ENCODE measurements at regions not wholly inside any gene's neighbourhood (a gene's known extent, or its start where the extent isn't known, plus 50 kb on each side); places are given as distances from the start of the nearest gene placed in this dataset.
"Not testable (repeated sequence)": the region's sequence is repeated elsewhere in the genome, so short reads cannot be mapped to it uniquely, and the experiment has no call there.

DNA sequence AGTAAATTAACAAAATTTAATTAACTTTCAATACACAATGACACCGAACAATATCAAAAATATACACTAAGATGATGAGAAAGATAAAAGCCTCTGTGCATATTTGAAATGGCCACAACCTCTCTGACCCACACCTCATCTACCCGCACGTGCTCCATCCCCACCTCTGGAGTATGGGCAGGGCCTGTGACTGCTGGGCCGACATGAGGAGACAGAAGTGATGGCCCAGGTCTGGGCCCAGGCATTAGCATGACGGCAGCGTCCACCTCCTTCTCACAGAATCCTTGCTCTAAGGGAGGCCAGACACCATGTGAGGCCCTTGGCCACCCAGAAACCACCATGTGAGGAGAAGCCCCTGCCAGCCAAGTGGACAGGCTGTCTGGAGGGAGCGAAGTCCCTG, 122.1 kb upstream of the RNF32 start:
- H3K27me3 ChIP-seq, result no peaks in the 10 kb centered on the region
- no peaks in the 10 kb centered on the region for H3K4me1 ChIP-seq (ENCODE audit: insufficient read depth)
- no peak overlapping the region for H3K27ac ChIP-seq
- WGBS, 3 donors, result 87 to 96% (median 93%) methylated on average over 7 of the region's 7 CpGs
- intact Hi-C loops (cut with DNase I), result no loop called here
- DNase-seq, result no peak
- no peak overlapping the region for H3K4me3 ChIP-seq
- no peaks in the 10 kb centered on the region for H3K9me3 ChIP-seq
- no peaks in the 10 kb centered on the region for H3K36me3 ChIP-seq
- no peak for TF ChIP-seq POLR2A (IDR thresholded peaks at IDR 0.05)
- TF ChIP-seq, protein P1, sequence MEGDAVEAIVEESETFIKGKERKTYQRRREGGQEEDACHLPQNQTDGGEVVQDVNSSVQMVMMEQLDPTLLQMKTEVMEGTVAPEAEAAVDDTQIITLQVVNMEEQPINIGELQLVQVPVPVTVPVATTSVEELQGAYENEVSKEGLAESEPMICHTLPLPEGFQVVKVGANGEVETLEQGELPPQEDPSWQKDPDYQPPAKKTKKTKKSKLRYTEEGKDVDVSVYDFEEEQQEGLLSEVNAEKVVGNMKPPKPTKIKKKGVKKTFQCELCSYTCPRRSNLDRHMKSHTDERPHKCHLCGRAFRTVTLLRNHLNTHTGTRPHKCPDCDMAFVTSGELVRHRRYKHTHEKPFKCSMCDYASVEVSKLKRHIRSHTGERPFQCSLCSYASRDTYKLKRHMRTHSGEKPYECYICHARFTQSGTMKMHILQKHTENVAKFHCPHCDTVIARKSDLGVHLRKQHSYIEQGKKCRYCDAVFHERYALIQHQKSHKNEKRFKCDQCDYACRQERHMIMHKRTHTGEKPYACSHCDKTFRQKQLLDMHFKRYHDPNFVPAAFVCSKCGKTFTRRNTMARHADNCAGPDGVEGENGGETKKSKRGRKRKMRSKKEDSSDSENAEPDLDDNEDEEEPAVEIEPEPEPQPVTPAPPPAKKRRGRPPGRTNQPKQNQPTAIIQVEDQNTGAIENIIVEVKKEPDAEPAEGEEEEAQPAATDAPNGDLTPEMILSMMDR (IDR thresholded peaks at IDR 0.05), result no peak

DNA sequence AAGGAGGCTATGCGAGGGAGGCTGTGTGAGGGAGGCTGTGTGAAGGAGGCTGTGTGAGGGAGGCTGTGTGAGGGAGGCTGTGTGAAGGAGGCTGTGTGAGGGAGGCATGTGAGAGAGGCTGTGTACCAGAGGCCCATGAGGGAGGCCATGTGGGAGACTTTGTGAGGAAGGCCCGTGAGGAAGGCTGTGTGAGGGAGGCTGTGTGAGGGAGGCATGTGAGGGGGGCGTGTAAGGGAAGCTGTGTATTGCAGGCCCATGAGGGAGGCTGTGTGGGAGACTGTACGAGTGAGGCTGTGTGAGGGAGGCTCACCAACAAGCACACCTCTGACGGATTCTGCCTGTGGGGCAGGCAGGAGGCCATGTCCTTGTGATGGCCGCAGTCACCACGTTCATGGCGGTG, 122.7 kb upstream of the RNF32 start:
- H3K27ac ChIP-seq; H3K4me3 ChIP-seq; H3K27me3 ChIP-seq; DNase-seq; H3K4me1 ChIP-seq (ENCODE audit: insufficient read depth); H3K36me3 ChIP-seq; H3K9me3 ChIP-seq; intact Hi-C loops (cut with DNase I): not testable (repeated sequence)
- WGBS, 3 donors, result 51 to 74% (median 60%) methylated on average over 7 to 8 of the region's 8 CpGs

- WGBS, 3 donors, result 73 to 90% (median 86%) methylated on average over 2 of the region's 2 CpGs
- Histone ChIP-seq H3K9me3 (no peaks in the 10 kb centered on the region), H3K27ac (no peak overlapping the region), H3K27me3 (no peaks in the 10 kb centered on the region), H3K36me3 (no peaks in the 10 kb centered on the region), H3K4me3 (no peak overlapping the region), H3K4me1 (ENCODE audit: insufficient read depth) (no peaks in the 10 kb centered on the region)
- TF ChIP-seq POLR2A (IDR thresholded peaks at IDR 0.05) (no peak), EP300 (IDR thresholded peaks at IDR 0.05) (no peak)
- TF ChIP-seq, protein P1 (IDR thresholded peaks at IDR 0.05), result no peak
- intact Hi-C loops (cut with DNase I), result no loop called here
- no peak for DNase-seq
Measured at GRCh38 chr7:156516791-156517378, 123.7 kb upstream of the RNF32 start.

- Histone ChIP-seq H3K4me1 (ENCODE audit: insufficient read depth) (no peaks in the 10 kb centered on the region), H3K9me3 (no peaks in the 10 kb centered on the region), H3K27me3 (no peaks in the 10 kb centered on the region), H3K4me3 (no peak overlapping the region), H3K27ac (no peak overlapping the region), H3K36me3 (no peaks in the 10 kb centered on the region)
- no peak for DNase-seq
- intact Hi-C loops (cut with DNase I), result no loop called here
- 29 to 32% (median 31%) methylated on average over 29 of the region's 29 CpGs for WGBS, 3 donors
- TF ChIP-seq, protein P1 (IDR thresholded peaks at IDR 0.05), result no peak
- TF ChIP-seq EP300 (IDR thresholded peaks at IDR 0.05) (no peak), POLR2A (IDR thresholded peaks at IDR 0.05) (no peak)
Measured at GRCh38 chr7:156515911-156516790, 124.4 kb upstream of the RNF32 start.

- intact Hi-C loops (cut with DNase I), result no loop called here
- no peak overlapping the region for H3K27ac ChIP-seq
- H3K4me3 ChIP-seq, result no peak overlapping the region
- DNase-seq, result no peak
- H3K27me3 ChIP-seq, result no peaks in the 10 kb centered on the region
- no peaks in the 10 kb centered on the region for H3K9me3 ChIP-seq
- no peaks in the 10 kb centered on the region for H3K36me3 ChIP-seq
- H3K4me1 ChIP-seq (ENCODE audit: insufficient read depth), result no peaks in the 10 kb centered on the region
- TF ChIP-seq EP300 (IDR thresholded peaks at IDR 0.05) (no peak), POLR2A (IDR thresholded peaks at IDR 0.05) (no peak)
- TF ChIP-seq, protein P1 (IDR thresholded peaks at IDR 0.05), result no peak
- WGBS, 3 donors, result 87 to 88% (median 87%) methylated on average over 7 of the region's 7 CpGs
Measured at GRCh38 chr7:156514851-156515250, 125.7 kb upstream of the RNF32 start.

Measured in ovary (tissue), 7 donors.